ENCODE measurements at regions not wholly inside any gene's neighbourhood (a gene's known extent, or its start where the extent isn't known, plus 50 kb on each side); places are given as distances from the start of the nearest gene placed in this dataset.

DNA sequence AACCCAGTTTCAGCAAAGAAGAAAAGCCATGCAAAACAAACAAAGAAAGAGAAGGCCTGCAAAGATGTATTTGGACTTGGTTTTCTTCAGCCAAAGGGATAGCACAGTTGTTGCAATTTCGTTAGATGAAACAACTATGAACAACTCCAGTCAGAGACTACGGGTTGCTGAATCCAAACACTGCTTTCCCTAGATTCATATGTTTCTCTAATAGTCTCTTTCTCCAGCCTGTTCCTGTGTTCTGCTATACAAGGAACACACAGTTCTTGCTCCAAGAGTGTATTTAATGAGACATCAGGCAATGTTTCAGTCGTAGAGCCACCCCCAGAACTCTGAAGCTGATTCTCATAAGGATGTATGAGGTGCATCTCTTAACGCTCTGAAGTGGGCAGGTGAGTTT is 162.5 kb upstream of the TBL1X start:
- TF ChIP-seq, protein P1, sequence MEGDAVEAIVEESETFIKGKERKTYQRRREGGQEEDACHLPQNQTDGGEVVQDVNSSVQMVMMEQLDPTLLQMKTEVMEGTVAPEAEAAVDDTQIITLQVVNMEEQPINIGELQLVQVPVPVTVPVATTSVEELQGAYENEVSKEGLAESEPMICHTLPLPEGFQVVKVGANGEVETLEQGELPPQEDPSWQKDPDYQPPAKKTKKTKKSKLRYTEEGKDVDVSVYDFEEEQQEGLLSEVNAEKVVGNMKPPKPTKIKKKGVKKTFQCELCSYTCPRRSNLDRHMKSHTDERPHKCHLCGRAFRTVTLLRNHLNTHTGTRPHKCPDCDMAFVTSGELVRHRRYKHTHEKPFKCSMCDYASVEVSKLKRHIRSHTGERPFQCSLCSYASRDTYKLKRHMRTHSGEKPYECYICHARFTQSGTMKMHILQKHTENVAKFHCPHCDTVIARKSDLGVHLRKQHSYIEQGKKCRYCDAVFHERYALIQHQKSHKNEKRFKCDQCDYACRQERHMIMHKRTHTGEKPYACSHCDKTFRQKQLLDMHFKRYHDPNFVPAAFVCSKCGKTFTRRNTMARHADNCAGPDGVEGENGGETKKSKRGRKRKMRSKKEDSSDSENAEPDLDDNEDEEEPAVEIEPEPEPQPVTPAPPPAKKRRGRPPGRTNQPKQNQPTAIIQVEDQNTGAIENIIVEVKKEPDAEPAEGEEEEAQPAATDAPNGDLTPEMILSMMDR (IDR thresholded peaks at IDR 0.05; ENCODE audit: borderline replicate concordance, insufficient read depth, low read depth, low read length) = no peak
- H3K4me3 ChIP-seq (ENCODE audit: low read depth, low read length) = no peak overlapping the region

DNA sequence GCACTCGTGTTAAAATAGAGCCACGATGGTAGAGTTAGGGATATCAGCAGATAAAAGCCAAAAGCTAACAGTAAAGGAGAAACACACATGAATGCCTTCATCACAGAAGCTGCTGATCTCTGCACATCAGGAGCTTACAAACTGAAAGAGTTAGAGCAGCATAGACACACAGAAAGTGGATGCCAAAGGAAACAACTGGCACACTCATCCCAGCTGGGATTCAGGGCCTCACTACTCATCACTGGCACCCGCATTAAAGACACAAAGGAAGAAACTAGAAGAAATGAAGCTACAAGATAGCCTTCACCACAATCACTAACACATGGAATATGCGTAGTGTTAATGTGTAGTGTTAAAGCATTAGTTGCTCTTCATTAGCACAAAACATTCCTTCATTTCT is 156.4 kb upstream of the TBL1X start:
- no peak overlapping the region for H3K4me3 ChIP-seq (ENCODE audit: low read depth, low read length)
- TF ChIP-seq, protein P1 (IDR thresholded peaks at IDR 0.05; ENCODE audit: borderline replicate concordance, insufficient read depth, low read depth, low read length) = no peak

DNA sequence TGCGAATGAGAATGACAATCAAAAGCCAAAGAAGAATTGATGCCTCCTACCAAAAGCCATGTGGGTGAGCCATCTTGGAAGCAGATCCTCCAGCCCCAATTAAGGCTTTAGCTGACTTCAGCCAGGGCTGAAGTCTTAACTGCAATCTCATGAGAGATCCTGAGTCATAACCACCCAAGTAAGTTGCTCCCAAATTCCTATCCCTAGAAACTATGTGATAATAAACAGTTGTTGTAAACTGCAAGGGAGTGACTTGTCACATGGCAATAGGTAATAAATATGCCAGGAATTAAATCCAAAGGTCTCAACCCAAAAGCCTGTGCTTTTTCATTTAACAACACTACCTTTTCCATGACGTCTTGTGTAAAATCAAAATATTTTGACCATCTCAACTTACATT is 154.2 kb upstream of the TBL1X start:
- no peak overlapping the region for H3K4me3 ChIP-seq (ENCODE audit: low read depth, low read length)
- TF ChIP-seq, protein P1 (IDR thresholded peaks at IDR 0.05; ENCODE audit: borderline replicate concordance, insufficient read depth, low read depth, low read length) = no peak

DNA sequence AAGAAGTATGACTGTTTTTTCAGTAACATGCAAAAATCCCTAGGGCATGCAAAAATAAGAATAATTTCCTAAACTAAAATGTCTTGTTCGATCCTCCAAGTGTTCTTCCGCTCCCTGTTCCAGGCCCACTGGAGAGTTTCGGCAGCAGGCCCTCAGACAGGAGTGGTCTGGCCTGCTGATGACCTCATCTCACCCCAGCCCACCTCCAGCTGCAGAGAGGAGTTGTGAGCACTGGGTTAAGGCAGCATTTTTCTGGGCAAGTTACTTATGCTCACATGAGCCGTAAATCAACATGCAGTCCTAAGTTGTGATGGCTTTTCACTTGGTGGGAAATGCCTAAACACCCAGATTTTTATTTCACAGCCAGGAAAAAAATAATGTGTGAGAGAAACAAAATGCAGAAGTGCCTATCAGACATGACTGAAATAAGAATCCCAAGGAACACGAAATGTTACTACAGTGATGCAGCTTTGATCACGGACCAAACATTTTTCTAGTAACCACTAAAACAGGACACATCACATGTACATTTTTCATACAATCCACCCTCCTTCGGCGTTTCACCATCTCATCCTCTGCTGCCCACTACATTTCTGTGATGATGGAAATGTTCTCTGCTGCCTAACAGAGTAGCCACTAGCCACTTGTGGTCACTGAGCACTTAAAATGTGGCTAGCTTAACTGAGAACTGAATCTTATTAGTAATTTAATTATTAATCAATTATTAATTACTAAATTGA is 153.3 kb upstream of the TBL1X start:
- TF ChIP-seq, protein P1 (IDR thresholded peaks at IDR 0.05; ENCODE audit: borderline replicate concordance, insufficient read depth, low read depth, low read length) = no peak
- no peak overlapping the region for H3K4me3 ChIP-seq (ENCODE audit: low read depth, low read length)

DNA sequence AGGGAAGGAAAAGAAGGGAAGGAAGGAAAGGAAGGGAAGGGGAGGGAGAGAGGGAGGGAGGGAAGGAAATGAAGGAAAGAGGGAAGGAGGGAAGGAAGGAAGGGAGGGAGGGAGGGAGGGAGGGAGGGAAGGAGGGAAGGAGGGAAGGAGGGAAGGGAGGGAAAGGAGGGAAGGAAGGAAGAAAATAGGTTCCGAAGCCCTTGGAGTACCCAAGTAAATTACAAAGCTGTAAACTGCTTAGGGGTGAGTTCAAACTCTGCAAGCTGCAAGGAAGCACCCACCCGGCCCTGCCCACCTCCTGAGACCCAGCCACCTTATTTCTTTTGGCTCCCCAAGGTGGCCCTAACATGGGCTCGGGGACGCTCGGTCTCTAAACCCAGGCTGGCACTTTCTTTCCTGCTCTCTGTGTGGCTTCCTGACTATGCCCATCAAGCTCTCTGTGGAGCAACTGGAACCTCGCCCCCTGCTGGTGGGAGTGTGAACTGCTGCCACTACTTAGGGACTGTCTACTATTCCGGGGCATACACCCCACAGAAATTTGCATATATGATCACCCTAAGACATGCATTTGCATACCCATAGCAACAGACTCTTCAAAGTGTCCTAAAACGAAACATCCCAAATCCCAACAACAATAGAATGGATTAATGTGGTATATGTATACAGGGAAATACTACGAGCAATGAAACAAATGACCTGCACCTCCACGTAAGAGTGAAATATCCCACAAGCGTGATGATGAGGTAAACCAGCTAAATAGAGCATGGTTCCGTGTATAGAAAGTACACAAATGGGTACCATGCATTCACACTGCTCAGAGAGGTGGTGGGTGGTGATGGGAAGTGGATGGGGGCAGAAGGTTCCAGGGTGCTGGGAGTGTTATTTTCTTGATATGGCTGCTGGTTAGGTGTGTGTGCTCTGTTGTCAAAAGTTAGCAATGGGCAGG is 151.7 kb upstream of the TBL1X start:
- TF ChIP-seq, protein P1 (IDR thresholded peaks at IDR 0.05; ENCODE audit: borderline replicate concordance, insufficient read depth, low read depth, low read length) = peak; percentile 89
- no peak overlapping the region for H3K4me3 ChIP-seq (ENCODE audit: low read depth, low read length)

DNA sequence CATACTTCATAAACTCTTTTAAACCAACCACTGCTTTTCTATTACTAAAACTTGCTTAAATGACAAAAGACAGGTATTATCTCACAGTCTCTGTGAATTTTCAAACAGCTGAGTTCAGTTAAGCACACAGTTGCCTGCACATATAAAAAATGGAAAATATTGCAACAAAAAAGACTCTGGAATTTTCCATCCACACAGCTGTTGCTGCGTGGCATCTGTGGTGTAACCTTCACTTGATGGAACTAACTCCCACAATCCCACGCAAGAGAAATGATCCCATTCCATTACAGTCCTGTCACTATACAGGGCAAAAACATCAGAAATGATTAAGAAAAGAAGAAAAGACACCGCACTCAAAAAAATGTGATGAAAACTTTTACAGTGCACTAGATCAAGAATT is 149.8 kb upstream of the TBL1X start:
- no peak overlapping the region for H3K4me3 ChIP-seq (ENCODE audit: low read depth, low read length)
- TF ChIP-seq, protein P1 (IDR thresholded peaks at IDR 0.05; ENCODE audit: borderline replicate concordance, insufficient read depth, low read depth, low read length) = no peak

All from GM12875 (cell line).